GM19395 (cell line): ENCODE measurements at regions not wholly inside any gene's neighbourhood (a gene's known extent, or its start where the extent isn't known, plus 50 kb on each side); places are given as distances from the start of the nearest gene placed in this dataset.
"Not testable (repeated sequence)": the region's sequence is repeated elsewhere in the genome, so short reads cannot be mapped to it uniquely, and the experiment has no call there.

Experiments used
- ATAC-seq: cut with Tn5 transposase; IDR thresholded peaks from one replicate; pipeline ENCODE4 v1.9.1; 2021; ENCODE audit warnings: mild to moderate bottlenecking, moderate library complexity; ENCODE audit not compliant: unreplicated experiment

- ATAC-seq, result peak; percentile 65
Observed at GRCh38 chr21:8194042-8194441, 2327.3 kb upstream of the TPTE start.

DNA sequence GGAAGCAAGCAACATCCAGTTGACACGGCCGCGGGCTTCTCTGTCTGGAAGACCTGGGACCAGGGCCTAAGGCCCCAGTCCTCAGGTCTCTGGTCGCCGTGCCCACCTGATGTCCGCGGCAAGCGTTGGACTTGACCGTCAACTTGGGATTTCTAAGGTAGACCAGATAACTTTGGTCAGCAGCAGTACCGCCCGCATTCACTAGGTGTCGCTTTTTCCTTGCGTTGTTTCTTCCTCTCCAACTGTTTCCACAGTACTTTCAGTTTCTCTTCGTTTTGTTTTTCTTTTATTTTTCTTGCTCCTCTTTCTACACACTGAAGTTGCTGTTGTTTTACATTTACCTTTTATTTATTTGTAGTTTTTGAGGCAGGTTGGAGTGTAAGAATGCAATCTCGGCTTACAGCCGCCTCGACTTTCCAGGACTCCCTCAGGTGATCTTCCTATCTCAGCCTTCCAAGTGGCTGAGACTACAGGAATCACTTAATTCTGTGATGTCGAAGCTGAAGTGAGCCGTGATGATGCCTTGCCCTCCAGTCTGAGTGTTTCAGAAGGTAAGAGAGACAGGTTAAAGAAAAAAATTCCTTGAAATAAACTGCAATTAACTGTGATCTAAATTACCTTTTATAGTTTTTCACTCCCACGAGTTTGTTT, 2323.9 kb upstream of the TPTE start:
- ATAC-seq, result peak; percentile 63

GRCh38 chr21:8205094-8205891, 2316.1 kb upstream of the TPTE start:
- ATAC-seq, result peak; percentile 87

GRCh38 chr21:8205892-8206188, 2315.5 kb upstream of the TPTE start:
- not testable (repeated sequence) for ATAC-seq

DNA sequence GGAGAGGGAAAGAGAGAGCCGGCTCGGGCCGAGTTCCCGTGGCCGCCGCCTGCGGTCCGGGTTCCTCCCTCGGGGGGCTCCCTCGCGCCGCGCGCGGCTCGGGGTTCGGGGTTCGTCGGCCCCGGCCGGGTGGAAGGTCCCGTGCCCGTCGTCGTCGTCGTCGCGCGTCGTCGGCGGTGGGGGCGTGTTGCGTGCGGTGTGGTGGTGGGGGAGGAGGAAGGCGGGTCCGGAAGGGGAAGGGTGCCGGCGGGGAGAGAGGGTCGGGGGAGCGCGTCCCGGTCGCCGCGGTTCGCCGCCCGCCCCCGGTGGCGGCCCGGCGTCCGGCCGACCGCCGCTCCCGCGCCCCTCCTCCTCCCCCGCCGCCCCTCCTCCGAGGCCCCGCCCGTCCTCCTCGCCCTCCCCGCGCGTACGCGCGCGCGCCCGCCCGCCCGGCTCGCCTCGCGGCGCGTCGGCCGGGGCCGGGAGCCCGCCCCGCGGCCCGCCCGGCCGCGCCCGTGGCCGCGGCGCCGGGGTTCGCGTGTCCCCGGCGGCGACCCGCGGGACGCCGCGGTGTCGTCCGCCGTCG, 2308.3 kb upstream of the TPTE start:
- ATAC-seq, result not testable (repeated sequence)

- not testable (repeated sequence) for ATAC-seq
Observed at GRCh38 chr21:8214539-8214938, 2306.8 kb upstream of the TPTE start.

DNA sequence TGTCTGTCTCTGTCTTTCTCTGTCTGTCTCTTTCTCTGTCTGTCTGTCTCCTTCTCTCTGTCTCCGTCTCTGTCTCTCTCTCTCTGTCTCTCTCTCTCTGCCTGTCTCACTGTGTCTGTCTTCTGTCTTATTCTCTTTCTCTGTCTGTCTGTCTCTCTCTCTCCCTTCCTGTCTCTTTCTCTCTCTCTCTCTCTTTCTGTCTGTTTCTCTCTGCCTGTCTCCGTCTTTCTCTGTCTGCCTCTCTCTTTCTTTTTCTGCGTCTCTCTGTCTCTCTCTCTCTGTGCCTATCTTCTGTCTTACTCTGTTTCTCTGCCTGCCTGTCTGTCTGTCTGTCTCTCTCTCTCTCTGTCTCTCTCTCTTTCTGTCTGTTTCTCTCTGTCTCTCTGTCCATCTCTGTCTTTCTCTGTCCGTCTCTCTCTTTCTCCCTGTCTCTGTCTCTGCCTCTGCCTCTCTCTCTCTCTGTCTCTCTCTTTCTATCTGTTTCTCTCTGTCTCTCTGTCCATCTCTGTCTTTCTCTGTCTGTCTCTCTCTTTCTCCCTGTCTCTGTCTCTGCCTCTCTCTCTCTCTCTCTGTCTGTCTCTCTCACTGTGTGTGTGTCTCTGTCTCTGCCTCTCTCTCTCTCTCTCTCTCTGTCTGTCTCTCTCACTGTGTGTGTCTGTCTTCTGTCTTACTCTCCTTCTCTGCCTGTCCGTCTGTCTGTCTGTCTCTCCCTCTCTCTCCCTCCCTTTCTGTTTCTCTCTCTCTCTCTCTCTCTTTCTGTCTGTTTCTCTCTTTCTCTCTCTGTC, 2291.8 kb upstream of the TPTE start:
- ATAC-seq, result not testable (repeated sequence)

DNA sequence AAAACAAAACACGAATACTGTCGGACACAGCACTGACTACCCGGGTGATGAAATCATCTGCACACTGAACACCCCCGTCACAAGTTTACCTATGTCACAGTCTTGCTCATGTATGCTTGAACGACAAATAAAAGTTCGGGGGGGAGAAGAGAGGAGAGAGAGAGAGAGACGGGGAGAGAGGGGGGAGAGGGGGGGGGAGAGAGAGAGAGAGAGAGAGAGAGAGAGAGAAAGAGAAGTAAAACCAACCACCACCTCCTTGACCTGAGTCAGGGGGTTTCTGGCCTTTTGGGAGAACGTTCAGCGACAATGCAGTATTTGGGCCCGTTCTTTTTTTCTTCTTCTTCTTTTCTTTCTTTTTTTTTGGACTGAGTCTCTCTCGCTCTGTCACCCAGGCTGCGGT, 2290.1 kb upstream of the TPTE start:
- not testable (repeated sequence) for ATAC-seq

DNA sequence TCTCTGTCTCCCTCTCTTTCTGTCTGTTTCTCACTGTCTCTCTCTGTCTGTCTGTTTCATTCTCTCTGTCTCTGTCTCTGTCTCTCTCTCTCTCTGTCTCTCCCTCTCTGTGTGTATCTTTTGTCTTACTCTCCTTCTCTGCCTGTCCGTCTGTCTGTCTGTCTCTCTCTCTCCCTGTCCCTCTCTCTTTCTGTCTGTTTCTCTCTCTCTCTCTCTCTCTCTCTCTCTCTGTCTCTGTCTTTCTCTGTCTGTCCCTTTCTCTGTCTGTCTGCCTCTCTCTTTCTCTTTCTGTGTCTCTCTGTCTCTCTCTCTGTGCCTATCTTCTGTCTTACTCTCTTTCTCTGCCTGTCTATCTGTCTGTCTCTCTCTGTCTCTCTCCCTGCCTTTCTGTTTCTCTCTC, 2288.4 kb upstream of the TPTE start:
- ATAC-seq, result not testable (repeated sequence)

- not testable (repeated sequence) for ATAC-seq
Observed at GRCh38 chr21:8234059-8234458, 2287.3 kb upstream of the TPTE start.

DNA sequence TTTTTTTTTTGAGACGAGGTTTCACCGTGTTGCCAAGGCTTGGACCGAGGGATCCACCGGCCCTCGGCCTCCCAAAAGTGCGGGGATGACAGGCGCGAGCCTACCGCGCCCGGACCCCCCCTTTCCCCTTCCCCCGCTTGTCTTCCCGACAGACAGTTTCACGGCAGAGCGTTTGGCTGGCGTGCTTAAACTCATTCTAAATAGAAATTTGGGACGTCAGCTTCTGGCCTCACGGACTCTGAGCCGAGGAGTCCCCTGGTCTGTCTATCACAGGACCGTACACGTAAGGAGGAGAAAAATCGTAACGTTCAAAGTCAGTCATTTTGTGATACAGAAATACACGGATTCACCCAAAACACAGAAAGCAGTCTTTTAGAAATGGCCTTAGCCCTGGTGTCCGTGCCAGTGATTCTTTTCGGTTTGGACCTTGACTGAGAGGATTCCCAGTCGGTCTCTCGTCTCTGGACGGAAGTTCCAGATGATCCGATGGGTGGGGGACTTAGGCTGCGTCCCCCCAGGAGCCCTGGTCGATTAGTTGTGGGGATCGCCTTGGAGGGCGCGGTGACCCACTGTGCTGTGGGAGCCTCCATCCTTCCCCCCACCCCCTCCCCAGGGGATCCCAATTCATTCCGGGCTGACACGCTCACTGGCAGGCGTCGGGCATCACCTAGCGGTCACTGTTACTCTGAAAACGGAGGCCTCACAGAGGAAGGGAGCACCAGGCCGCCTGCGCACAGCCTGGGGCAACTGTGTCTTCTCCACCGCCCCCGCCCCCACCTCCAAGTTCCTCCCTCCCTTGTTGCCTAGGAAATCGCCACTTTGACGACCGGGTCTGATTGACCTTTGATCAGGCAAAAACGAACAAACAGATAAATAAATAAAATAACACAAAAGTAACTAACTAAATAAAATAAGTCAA, 2276.4 kb upstream of the TPTE start:
- peak; percentile 43 for ATAC-seq

- ATAC-seq, result peak; percentile 79
Observed at GRCh38 chr21:8245642-8246402, 2275.6 kb upstream of the TPTE start.

DNA sequence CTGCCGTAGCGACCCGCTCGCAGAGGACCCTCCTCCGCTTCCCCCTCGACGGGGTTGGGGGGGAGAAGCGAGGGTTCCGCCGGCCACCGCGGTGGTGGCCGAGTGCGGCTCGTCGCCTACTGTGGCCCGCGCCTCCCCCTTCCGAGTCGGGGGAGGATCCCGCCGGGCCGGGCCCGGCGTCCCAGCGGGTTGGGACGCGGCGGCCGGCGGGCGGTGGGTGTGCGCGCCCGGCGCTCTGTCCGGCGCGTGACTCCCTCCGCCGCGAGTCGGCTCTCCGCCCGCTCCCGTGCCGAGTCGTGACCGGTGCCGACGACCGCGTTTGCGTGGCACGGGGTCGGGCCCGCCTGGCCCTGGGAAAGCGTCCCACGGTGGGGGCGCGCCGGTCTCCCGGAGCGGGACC, 2269.7 kb upstream of the TPTE start:
- ATAC-seq, result not testable (repeated sequence)

DNA sequence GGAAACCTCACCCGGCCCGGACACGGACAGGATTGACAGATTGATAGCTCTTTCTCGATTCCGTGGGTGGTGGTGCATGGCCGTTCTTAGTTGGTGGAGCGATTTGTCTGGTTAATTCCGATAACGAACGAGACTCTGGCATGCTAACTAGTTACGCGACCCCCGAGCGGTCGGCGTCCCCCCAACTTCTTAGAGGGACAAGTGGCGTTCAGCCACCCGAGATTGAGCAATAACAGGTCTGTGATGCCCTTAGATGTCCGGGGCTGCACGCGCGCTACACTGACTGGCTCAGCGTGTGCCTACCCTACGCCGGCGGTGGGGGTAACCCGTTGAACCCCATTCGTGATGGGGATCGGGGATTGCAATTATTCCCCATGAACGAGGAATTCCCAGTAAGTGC, 2266.3 kb upstream of the TPTE start:
- not testable (repeated sequence) for ATAC-seq

DNA sequence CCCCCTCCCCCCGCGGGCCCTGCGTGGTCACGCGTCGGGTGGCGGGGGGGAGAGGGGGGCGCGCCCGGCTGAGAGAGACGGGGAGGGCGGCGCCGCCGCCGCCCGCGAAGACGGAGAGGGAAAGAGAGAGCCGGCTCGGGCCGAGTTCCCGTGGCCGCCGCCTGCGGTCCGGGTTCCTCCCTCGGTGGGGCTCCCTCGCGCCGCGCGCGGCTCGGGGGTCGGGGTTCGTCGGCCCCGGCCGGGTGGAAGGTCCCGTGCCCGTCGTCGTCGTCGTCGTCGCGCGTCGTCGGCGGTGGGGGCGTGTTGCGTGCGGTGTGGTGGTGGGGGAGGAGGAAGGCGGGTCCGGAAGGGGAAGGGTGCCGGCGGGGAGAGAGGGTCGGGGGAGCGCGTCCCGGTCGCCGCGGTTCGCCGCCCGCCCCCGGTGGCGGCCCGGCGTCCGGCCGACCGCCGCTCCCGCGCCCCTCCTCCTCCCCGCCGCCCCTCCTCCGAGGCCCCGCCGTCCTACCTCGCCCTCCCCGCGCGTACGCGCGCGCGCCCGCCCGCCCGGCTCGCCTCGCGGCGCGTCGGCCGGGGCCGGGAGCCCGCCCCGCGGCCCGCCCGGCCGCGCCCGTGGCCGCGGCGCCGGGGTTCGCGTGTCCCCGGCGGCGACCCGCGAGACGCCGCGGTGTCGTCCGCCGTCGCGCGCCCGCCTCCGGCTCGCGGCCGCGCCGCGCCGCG, 2264.1 kb upstream of the TPTE start:
- ATAC-seq, result not testable (repeated sequence)

- ATAC-seq, result not testable (repeated sequence)
Observed at GRCh38 chr21:8260065-8260627, 2261.2 kb upstream of the TPTE start.
